ENCODE measurements at regions not wholly inside any gene's neighbourhood (a gene's known extent, or its start where the extent isn't known, plus 50 kb on each side); places are given as distances from the start of the nearest gene placed in this dataset.

- no peak overlapping the region for H3K4me3 ChIP-seq
- in situ Hi-C loops (cut with MboI; ENCODE audit: low pct_unique_long_range_greater_than_20kb in 2 of 9, low sequenced_read_pairs in 9 of 9, unreplicated experiment in 9 of 9) = no loop called here
- H3K27ac ChIP-seq = no peak overlapping the region
- no peaks in the 10 kb centered on the region for H3K4me1 ChIP-seq (replicated peaks in 1 of 2)
- peak in 2 of 8 experiments; percentile 69 to 98 for ATAC-seq (replicated peaks in 6 of 8)
- WGBS, 10 experiments = 20 to 75% (median 39%) methylated on average over 1 to 4 of the region's 4 CpGs; no CpG with 5 or more reads in 2 of the 10 experiments
Observed at GRCh38 chr12:125371033-125371432, 305.8 kb downstream of the AACS start.

- in situ Hi-C loops (cut with MboI; ENCODE audit: low pct_unique_long_range_greater_than_20kb in 2 of 9, low sequenced_read_pairs in 9 of 9, unreplicated experiment in 9 of 9) = no loop called here
- 3 to 89% (median 69%) methylated on average over 1 to 4 of the region's 4 CpGs for WGBS, 10 experiments
- no peak for ATAC-seq (replicated peaks in 6 of 8)
- Histone ChIP-seq H3K4me1 (replicated peaks in 1 of 2) (no peaks in the 10 kb centered on the region), H3K27ac (no peak overlapping the region), H3K4me3 (no peak overlapping the region)
Observed at GRCh38 chr12:125372085-125372484, 306.9 kb downstream of the AACS start.

GRCh38 chr12:125373375-125373774, 308.1 kb downstream of the AACS start:
- Histone ChIP-seq H3K27ac (no peak overlapping the region), H3K4me3 (no peak overlapping the region), H3K4me1 (replicated peaks in 1 of 2) (no peaks in the 10 kb centered on the region)
- no peak for ATAC-seq (replicated peaks in 6 of 8)
- 0 to 100% (median 75%) methylated on average over 1 to 6 of the region's 6 CpGs; no CpG with 5 or more reads in 1 of the 10 experiments for WGBS, 10 experiments
- in situ Hi-C loops (cut with MboI; ENCODE audit: low pct_unique_long_range_greater_than_20kb in 2 of 9, low sequenced_read_pairs in 9 of 9, unreplicated experiment in 9 of 9) = no loop called here

- 0 to 85% (median 67%) methylated on average over 1 to 6 of the region's 6 CpGs; no CpG with 5 or more reads in 3 of the 10 experiments for WGBS, 10 experiments
- in situ Hi-C loops (cut with MboI; ENCODE audit: low pct_unique_long_range_greater_than_20kb in 2 of 9, low sequenced_read_pairs in 9 of 9, unreplicated experiment in 9 of 9) = no loop called here
- no peak for ATAC-seq (replicated peaks in 6 of 8)
- Histone ChIP-seq H3K4me3 (no peak overlapping the region), H3K27ac (no peak overlapping the region), H3K4me1 (replicated peaks in 1 of 2) (no peaks in the 10 kb centered on the region)
Observed at GRCh38 chr12:125376422-125376821, 311.2 kb downstream of the AACS start.

GRCh38 chr12:125377093-125377492, 311.9 kb downstream of the AACS start:
- WGBS, 10 experiments = 20 to 100% (median 100%) methylated on average over 1 of the region's 1 CpG; no CpG with 5 or more reads in 7 of the 10 experiments
- no peaks in the 10 kb centered on the region for H3K4me1 ChIP-seq (replicated peaks in 1 of 2)
- no peak for ATAC-seq (replicated peaks in 6 of 8)
- in situ Hi-C loops (cut with MboI; ENCODE audit: low pct_unique_long_range_greater_than_20kb in 2 of 9, low sequenced_read_pairs in 9 of 9, unreplicated experiment in 9 of 9) = no loop called here
- H3K4me3 ChIP-seq = no peak overlapping the region
- no peak overlapping the region for H3K27ac ChIP-seq

GRCh38 chr12:125381373-125381772, 316.1 kb downstream of the AACS start:
- in situ Hi-C loops (cut with MboI; ENCODE audit: low pct_unique_long_range_greater_than_20kb in 2 of 9, low sequenced_read_pairs in 9 of 9, unreplicated experiment in 9 of 9) = no loop called here
- H3K4me3 ChIP-seq = no peak overlapping the region
- H3K27ac ChIP-seq = no peak overlapping the region
- H3K4me1 ChIP-seq (replicated peaks in 1 of 2) = peaks cover 0 to 5% of the 10 kb centered on the region in 2 donors
- WGBS, 10 experiments = 0 to 100% (median 71%) methylated on average over 1 to 3 of the region's 4 CpGs; no CpG with 5 or more reads in 4 of the 10 experiments
- no peak for ATAC-seq (replicated peaks in 6 of 8)

- peaks cover 0 to 5% of the 10 kb centered on the region in 2 donors for H3K4me1 ChIP-seq (replicated peaks in 1 of 2)
- in situ Hi-C loops (cut with MboI; ENCODE audit: low pct_unique_long_range_greater_than_20kb in 2 of 9, low sequenced_read_pairs in 9 of 9, unreplicated experiment in 9 of 9) = no loop called here
- peak in 1 of 8 experiments; percentile 19 for ATAC-seq (replicated peaks in 6 of 8)
- no peak overlapping the region for H3K4me3 ChIP-seq
- no peak overlapping the region for H3K27ac ChIP-seq
- 0 to 60% (median 19%) methylated on average over 1 to 4 of the region's 4 CpGs; no CpG with 5 or more reads in 1 of the 10 experiments for WGBS, 10 experiments
Observed at GRCh38 chr12:125382926-125383325, 317.7 kb downstream of the AACS start.

GRCh38 chr12:125386652-125387051, 321.4 kb downstream of the AACS start:
- Histone ChIP-seq H3K4me1 (replicated peaks in 1 of 2) (peaks cover 0 to 5% of the 10 kb centered on the region in 2 donors), H3K27ac (no peak overlapping the region), H3K4me3 (no peak overlapping the region)
- in situ Hi-C loops (cut with MboI; ENCODE audit: low pct_unique_long_range_greater_than_20kb in 2 of 9, low sequenced_read_pairs in 9 of 9, unreplicated experiment in 9 of 9) = no loop called here
- 0 to 86% (median 44%) methylated on average over 1 of the region's 1 CpG; no CpG with 5 or more reads in 4 of the 10 experiments for WGBS, 10 experiments
- no peak for ATAC-seq (replicated peaks in 6 of 8)

- no peak for ATAC-seq (replicated peaks in 6 of 8)
- no peak overlapping the region for H3K4me3 ChIP-seq
- peaks cover 0 to 5% of the 10 kb centered on the region in 2 donors for H3K4me1 ChIP-seq (replicated peaks in 1 of 2)
- in situ Hi-C loops (cut with MboI; ENCODE audit: low pct_unique_long_range_greater_than_20kb in 2 of 9, low sequenced_read_pairs in 9 of 9, unreplicated experiment in 9 of 9) = no loop called here
- H3K27ac ChIP-seq = no peak overlapping the region
Observed at GRCh38 chr12:125387206-125387605, 322.0 kb downstream of the AACS start.

- no peaks in the 10 kb centered on the region for H3K4me1 ChIP-seq (replicated peaks in 1 of 2)
- no peak for ATAC-seq (replicated peaks in 6 of 8)
- no peak overlapping the region for H3K27ac ChIP-seq
- H3K4me3 ChIP-seq = no peak overlapping the region
- in situ Hi-C loops (cut with MboI; ENCODE audit: low pct_unique_long_range_greater_than_20kb in 2 of 9, low sequenced_read_pairs in 9 of 9, unreplicated experiment in 9 of 9) = no loop called here
Observed at GRCh38 chr12:125389061-125389697, 323.9 kb downstream of the AACS start.

- ATAC-seq (replicated peaks in 6 of 8) = no peak
- H3K4me3 ChIP-seq = no peak overlapping the region
- no peaks in the 10 kb centered on the region for H3K4me1 ChIP-seq (replicated peaks in 1 of 2)
- in situ Hi-C loops (cut with MboI; ENCODE audit: low pct_unique_long_range_greater_than_20kb in 2 of 9, low sequenced_read_pairs in 9 of 9, unreplicated experiment in 9 of 9) = loop anchor here in 1 of 9 experiments (10.0 kb wide), 1 partner anchor 209 kb away; the partner anchor contains the start of gene TMEM132B
- no peak overlapping the region for H3K27ac ChIP-seq
- 0 to 89% (median 70%) methylated on average over 2 to 7 of the region's 7 CpGs; no CpG with 5 or more reads in 1 of the 10 experiments for WGBS, 10 experiments
Observed at GRCh38 chr12:125393569-125393968, 328.3 kb downstream of the AACS start.

GRCh38 chr12:125395583-125396215, 330.5 kb downstream of the AACS start:
- Histone ChIP-seq H3K4me1 (replicated peaks in 1 of 2) (no peaks in the 10 kb centered on the region), H3K4me3 (no peak overlapping the region), H3K27ac (no peak overlapping the region)
- in situ Hi-C loops (cut with MboI; ENCODE audit: low pct_unique_long_range_greater_than_20kb in 2 of 9, low sequenced_read_pairs in 9 of 9, unreplicated experiment in 9 of 9) = loop anchor here in 1 of 9 experiments (10.0 kb wide), 1 partner anchor 211 kb away; the partner anchor contains the start of gene TMEM132B
- ATAC-seq (replicated peaks in 6 of 8) = no peak
- 0 to 93% (median 14%) methylated on average over 1 to 5 of the region's 5 CpGs; no CpG with 5 or more reads in 3 of the 10 experiments for WGBS, 10 experiments

GRCh38 chr12:125399489-125399888, 334.3 kb downstream of the AACS start:
- ATAC-seq (replicated peaks in 6 of 8) = no peak
- no peak overlapping the region for H3K4me3 ChIP-seq
- no peak overlapping the region for H3K27ac ChIP-seq
- in situ Hi-C loops (cut with MboI; ENCODE audit: low pct_unique_long_range_greater_than_20kb in 2 of 9, low sequenced_read_pairs in 9 of 9, unreplicated experiment in 9 of 9) = loop anchor here in 1 of 9 experiments (10.0 kb wide), 1 partner anchor 215 kb away; the partner anchor contains the start of gene TMEM132B
- H3K4me1 ChIP-seq (replicated peaks in 1 of 2) = no peaks in the 10 kb centered on the region
- WGBS, 10 experiments = 0 to 100% (median 55%) methylated on average over 1 to 3 of the region's 3 CpGs; no CpG with 5 or more reads in 2 of the 10 experiments

Measured in motor neuron (in vitro differentiated cells).